HG03045 (cell line): ENCODE measurements at regions not wholly inside any gene's neighbourhood (a gene's known extent, or its start where the extent isn't known, plus 50 kb on each side); places are given as distances from the start of the nearest gene placed in this dataset.
"Not testable (repeated sequence)": the region's sequence is repeated elsewhere in the genome, so short reads cannot be mapped to it uniquely, and the experiment has no call there.

Experiments
- ATAC-seq: cut with Tn5 transposase; IDR thresholded peaks from one replicate; pipeline ENCODE4 v1.9.1; 2021; ENCODE audit warnings: mild to moderate bottlenecking, moderate library complexity; ENCODE audit not compliant: unreplicated experiment

DNA sequence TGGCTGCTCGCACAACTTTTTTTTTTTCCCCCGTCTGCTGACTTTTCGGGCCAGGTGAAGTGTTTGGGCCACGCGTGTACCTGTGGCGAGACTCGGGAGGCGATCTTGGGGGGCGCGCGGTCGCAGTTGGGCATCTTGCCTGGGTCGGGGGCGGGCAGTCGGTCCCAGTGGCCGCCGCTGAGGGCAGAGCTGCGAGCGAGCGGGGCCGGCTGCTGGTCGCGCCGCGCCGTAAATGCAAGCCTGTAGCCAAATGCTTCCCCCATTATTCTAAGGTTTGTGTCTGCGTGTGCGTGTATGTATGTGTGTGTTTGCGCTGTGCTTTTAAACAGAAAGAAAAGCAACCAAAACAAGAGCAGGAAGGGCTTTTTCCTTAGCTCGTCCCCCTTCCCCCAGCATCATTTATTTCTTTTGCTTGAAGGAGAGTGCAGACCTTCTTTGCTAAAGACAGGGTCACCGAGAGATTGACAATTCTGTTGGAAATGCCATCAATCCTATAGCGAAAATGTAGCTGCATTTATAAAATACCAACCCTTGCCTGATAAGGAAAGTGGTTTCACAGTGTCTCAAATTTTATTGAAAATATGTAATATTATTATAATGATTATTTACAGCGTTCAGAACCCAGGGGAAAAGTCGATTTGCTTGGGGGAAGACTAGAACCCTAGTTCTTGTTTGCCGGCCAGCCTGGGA, 143.2 kb upstream of the ZNF536 start:
- ATAC-seq: no peak

- ATAC-seq: no peak
These were observed 142.5 kb upstream of the ZNF536 start for GRCh38 chr19:30229525-30230174.

- ATAC-seq: no peak
These were observed 140.5 kb upstream of the ZNF536 start for GRCh38 chr19:30231408-30232318.

- ATAC-seq: no peak
These were observed 138.8 kb upstream of the ZNF536 start for GRCh38 chr19:30233375-30233774.

DNA sequence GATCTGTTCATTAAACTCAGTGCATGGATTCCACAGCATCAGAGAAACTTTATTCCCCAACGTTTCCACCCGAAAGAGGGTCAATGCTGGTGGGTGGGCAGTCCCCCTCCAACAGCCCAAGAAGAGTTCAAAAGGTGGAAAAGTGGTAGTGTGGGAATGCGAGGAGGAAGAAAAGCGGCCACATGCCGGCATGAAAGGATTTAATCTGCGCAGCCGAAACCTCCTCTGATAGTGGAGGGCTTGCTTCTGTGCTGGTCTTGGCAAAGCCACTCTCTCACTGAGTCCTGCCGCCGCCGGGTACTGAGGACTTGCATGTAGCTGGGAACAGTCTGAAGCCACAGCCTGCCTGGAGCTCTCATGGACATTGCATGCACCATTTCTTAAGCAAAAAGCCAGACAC, 136.2 kb upstream of the ZNF536 start:
- ATAC-seq: no peak

DNA sequence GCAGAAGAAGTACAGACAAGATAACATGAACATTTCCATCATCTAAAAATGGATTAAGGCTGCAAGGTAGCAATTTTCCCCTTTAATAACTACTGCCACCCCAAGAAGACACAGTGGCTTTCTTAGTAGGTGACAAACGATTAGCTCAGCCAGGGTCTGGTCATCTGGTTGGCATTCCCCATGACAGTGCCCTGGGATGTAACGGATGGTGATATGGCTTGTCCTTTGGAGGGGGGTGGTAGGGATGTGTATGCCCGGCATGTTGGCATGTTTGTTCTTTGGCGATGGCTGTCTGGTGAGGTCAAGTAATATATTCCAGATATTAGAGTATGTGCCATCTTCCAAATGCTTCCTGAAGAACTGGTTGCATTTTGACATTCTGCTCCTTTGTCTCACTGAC, 135.6 kb upstream of the ZNF536 start:
- no peak for ATAC-seq

DNA sequence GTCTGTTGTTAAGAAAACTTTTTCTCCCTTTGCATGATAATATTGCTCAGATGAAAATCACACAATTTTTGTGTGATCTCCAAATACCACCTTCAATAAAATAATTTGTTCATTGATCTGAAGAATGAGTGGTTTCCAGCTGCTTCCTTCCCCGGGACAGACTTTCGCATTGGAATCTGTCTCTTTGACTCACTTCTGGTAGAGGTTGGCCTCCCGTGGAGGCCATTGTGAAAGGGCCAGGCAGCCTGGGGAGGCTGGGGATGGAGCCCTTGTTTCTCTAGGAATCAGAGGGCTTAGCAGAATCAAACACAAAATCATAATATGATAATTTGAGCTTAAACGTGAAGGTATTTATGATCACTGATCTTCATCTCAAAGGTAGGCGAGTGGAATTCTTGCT, 135.0 kb upstream of the ZNF536 start:
- no peak for ATAC-seq

DNA sequence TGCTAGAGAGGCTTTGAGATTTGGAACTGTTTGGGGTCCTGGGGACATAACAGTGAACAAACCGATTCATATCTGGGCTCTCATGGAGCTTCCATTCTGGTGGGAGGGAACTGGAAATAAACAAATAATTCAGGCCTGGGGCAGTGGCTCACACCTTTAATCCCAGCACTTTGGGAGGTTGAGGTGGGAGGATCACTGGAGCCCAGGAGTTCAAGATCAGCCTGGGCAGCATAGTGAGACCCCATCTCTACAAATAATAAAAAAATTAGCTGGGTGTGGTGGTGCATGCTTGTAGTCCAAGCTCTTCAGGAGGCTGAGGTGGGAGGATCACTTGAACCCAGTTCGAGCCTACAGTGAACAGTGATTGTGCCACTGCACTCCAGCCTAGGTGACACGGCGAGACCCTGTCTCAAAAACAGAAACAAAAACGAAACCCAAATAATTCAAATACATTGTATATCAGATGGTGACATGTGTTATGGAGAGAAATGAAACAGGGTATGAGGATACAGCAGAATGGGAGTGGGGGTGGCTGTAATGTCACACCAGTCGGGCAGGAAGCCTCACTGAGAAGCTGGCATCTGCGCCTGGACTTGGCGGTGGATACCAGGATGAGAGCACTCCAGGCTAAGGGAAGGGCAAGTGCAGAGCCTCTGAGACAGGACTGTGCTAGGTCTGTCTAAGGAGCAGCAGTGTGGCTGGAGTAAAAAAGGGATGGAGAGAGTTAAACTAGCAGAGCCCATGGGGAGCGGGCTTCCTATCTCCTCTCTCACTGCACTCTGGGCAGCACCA, 131.1 kb upstream of the ZNF536 start:
- ATAC-seq: no peak

- no peak for ATAC-seq
These were observed 127.7 kb upstream of the ZNF536 start for GRCh38 chr19:30244533-30244932.

DNA sequence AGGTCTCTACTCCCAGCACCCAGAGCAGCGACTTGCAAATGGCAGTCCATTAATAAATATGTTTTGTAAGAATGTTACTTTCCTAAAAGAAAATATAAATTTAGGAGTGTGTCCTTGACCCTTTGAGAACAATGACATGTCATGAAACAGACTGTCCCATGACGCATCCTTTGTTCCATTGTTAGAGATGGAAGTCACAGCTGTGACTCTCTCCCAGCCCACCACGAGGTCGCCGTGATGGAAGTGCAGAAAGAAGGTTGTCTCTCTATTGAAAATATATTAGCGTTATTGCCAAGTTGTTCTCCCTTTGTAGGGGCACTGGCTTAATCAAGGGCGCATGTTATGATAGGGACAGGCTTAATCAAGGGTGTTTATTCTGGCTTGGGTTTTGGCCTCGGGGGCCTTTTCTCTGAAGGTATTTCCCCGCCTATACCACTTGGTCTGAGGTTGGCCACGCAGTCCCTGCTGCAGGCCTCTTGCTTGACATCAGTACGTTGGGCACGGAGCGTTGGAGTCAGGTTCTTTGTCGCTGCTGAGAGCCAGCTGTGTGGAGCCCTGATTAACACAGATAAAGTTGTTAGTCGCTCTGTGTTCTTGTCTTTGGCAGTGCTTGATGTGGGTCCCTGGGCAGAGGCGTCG, 126.7 kb upstream of the ZNF536 start:
- no peak for ATAC-seq

DNA sequence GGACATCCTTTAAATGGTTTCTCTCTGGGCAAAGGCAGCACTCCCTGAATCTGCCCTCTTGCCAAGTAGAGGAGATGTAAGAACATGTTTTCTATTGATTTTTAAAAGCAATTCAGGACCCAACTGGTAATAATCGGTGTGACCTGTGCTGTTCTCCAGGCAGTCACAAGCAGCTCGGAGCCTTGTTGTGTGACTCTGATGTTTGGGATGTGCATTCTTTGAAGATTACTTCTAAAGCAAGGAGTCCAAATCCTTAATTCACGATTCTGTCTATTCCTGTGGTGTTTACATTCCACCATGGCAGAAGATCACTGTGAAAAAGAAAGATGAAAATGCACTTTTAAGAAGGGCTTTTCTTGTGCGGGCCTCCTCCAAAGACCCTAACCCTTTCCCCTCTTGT, 122.3 kb upstream of the ZNF536 start:
- ATAC-seq: no peak

DNA sequence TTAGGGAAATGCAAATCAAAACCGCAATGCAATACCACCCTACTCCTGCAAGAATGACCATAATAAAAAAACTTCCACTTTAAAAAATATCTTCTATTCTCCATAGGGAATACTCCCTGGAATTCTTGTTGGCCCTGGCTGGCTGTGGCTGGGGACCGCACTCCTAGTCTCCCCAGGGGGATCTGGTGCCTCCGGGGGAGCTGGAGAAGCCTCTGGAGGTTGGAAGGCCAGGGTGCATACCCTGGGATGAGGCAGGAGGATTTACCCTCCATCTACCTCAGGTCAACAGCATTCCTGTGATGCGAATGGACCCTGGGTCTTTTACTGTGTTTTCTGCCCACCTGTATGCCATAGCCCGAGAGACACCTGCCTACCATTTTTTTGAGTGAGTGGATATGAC, 120.0 kb upstream of the ZNF536 start:
- ATAC-seq: no peak

- no peak for ATAC-seq
These were observed 118.6 kb upstream of the ZNF536 start for GRCh38 chr19:30253581-30253996.

- ATAC-seq: no peak
These were observed 118.0 kb upstream of the ZNF536 start for GRCh38 chr19:30254158-30254557.

DNA sequence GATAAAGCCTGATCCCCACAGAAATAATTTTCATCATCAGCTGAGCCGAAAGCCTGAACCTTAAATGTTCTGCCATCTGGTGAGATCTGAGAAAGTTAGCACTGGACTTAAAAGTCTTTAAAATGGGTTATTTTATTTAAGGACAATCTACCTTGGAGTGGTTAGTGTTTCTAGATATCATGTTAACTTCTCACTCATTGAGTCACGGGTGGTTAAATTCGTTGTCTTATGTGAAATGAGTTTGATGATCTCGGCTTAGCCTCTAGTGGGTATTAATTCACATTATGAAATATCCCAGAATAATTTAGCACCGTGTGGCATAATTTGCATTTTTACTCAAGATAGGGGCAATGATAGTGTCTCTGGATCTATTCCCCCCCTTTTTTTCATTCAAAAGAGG, 117.4 kb upstream of the ZNF536 start:
- ATAC-seq: no peak

DNA sequence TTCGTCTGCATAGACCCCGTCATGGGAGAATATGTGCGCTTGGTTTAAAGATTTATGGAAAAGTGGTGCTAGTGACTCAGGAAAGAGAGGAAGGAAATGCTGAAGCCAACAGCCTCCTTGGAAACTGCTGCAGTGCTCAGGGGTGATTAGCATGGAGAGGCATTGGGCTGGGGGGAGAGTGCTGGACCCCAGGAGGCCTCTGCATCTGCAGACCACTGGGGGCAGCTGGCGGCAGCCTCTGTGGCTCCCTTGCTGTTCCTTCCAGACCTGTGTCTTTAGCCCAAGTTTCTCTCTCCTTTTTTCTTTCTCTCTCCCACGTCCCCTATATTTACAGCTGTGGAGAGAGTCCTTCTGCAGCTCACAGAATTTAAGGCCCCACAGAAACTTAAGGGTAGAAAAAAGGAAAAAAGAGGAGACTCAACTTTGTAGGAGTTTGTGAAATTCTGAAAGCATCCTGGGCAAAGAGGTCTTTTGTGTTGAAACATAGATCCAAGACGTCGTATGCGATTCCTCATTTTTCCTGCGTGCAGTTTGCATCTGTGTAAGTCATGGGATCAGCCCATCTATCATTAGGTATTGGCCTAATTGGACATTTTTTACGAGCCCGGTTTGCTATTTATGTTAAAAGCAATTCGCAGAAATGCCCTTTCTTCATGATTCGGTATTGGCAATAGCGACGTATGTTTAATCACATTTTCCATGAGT, 116.2 kb upstream of the ZNF536 start:
- ATAC-seq: no peak

DNA sequence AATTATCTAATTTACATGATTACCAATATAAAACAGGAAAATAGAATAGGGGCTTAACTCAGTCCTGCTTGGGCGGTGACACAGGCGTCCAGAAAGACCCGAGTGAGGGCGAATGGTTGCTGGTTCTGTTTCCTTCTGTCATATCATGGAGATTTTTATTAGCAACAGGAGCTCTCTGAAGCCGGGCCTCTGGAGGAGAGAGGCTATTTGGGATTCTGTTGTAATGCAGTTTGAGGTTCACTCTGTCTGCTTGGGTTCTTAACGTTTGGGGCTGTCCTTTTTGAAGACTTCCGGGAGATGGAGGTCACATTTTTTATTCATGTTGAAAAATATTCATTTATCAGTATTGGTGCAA, 115.7 kb upstream of the ZNF536 start:
- ATAC-seq: no peak

GRCh38 chr19:30263830-30264381, 108.3 kb upstream of the ZNF536 start:
- ATAC-seq: no peak

DNA sequence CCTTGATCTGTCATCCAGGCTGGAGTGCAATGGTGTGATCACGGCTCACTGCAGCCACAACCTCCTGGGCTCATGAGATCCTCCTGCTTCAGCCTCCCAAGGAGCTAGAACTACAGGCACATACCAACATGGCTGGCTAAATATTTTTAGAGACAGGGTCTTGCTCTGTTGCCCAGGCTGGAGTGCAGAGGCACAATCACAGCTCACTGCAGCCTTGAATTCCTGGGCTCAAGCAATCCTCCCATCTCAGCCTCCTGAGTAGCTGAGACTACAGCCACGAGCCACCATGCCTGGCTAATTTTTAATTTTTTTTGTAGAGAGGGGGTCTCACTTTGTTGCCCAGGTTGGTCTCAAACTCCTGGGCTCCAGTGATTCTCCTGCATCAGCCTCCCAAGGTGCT, 106.3 kb upstream of the ZNF536 start:
- ATAC-seq: not testable (repeated sequence)

GRCh38 chr19:30266687-30267086, 105.5 kb upstream of the ZNF536 start:
- no peak for ATAC-seq
